ENCODE measurements at regions not wholly inside any gene's neighbourhood (a gene's known extent, or its start where the extent isn't known, plus 50 kb on each side); places are given as distances from the start of the nearest gene placed in this dataset.

GRCh38 chr3:4015426-4015825 lies 216.2 kb downstream of the LRRN1 start:
- Histone ChIP-seq H3K4me3 (ENCODE audit: low read depth in 1 of 3, low read length in 3 of 3) (no peak overlapping the region), H3K4me1 (ENCODE audit: control insufficient read depth in 4 of 4, insufficient read depth in 4 of 4, low read length in 3 of 4) (no peaks in the 10 kb centered on the region), H3K27me3 (ENCODE audit: control insufficient read depth in 4 of 4, insufficient read depth in 4 of 4, low read length in 3 of 4) (no peaks in the 10 kb centered on the region), H3K9me3 (ENCODE audit: control insufficient read depth in 4 of 4, low read length in 3 of 4) (peaks cover 0 to 2% (median 0%) of the 10 kb centered on the region in 4 donors), H3K27ac (ENCODE audit: low read depth in 1 of 2, low read length in 2 of 2) (no peak overlapping the region), H3K36me3 (ENCODE audit: control insufficient read depth in 4 of 4, insufficient read depth in 3 of 4, low read depth in 1 of 4, low read length in 3 of 4) (no peaks in the 10 kb centered on the region), H3K9ac (ENCODE audit: low read depth in 1 of 2, low read length in 2 of 2) (no peak overlapping the region)
- DNase-seq (ENCODE audit: low spot score): no peak
- TF ChIP-seq GABPA (IDR thresholded peaks at IDR 0.05 in 1 of 2, conservative IDR thresholded peaks at IDR 0.05 in 1 of 2): no peak
- TF ChIP-seq FOXA2 (IDR thresholded peaks at IDR 0.05): no peak
- TF ChIP-seq YY1 (IDR thresholded peaks at IDR 0.05): no peak
- no peak for TF ChIP-seq HNF4A (conservative IDR thresholded peaks at IDR 0.05)
- no peak for TF ChIP-seq JUND (IDR thresholded peaks at IDR 0.05)
- no peak for TF ChIP-seq ZBTB33 (IDR thresholded peaks at IDR 0.05)
- TF ChIP-seq FOXA1 (IDR thresholded peaks at IDR 0.05): no peak
- no peak for TF ChIP-seq CTCF (IDR thresholded peaks at IDR 0.05; ENCODE audit: low read depth, low read length, missing input control)
- no peak for TF ChIP-seq SP1 (IDR thresholded peaks at IDR 0.05)
- TF ChIP-seq RAD21 (IDR thresholded peaks at IDR 0.05): no peak
- TF ChIP-seq REST (IDR thresholded peaks at IDR 0.05): no peak
- no peak for TF ChIP-seq MAX (IDR thresholded peaks at IDR 0.05)
- no peak for TF ChIP-seq HNF4G (IDR thresholded peaks at IDR 0.05)
- TF ChIP-seq TAF1 (conservative IDR thresholded peaks at IDR 0.05): no peak
- TF ChIP-seq RXRA (IDR thresholded peaks at IDR 0.05): no peak
- WGBS: 74% methylated on average over 2 of the region's 2 CpGs

- peaks cover 0 to 2% (median 0%) of the 10 kb centered on the region in 4 donors for H3K9me3 ChIP-seq (ENCODE audit: control insufficient read depth in 4 of 4, low read length in 3 of 4)
- no peak overlapping the region for H3K27ac ChIP-seq (ENCODE audit: low read depth in 1 of 2, low read length in 2 of 2)
- no peaks in the 10 kb centered on the region for H3K4me1 ChIP-seq (ENCODE audit: control insufficient read depth in 4 of 4, insufficient read depth in 4 of 4, low read length in 3 of 4)
- 87% methylated on average over 1 of the region's 1 CpG for WGBS
- H3K36me3 ChIP-seq (ENCODE audit: control insufficient read depth in 4 of 4, insufficient read depth in 3 of 4, low read depth in 1 of 4, low read length in 3 of 4): no peaks in the 10 kb centered on the region
- no peak overlapping the region for H3K4me3 ChIP-seq (ENCODE audit: low read depth in 1 of 3, low read length in 3 of 3)
- no peak for DNase-seq (ENCODE audit: low spot score)
- H3K27me3 ChIP-seq (ENCODE audit: control insufficient read depth in 4 of 4, insufficient read depth in 4 of 4, low read length in 3 of 4): no peaks in the 10 kb centered on the region
- no peak overlapping the region for H3K9ac ChIP-seq (ENCODE audit: low read depth in 1 of 2, low read length in 2 of 2)
- no peak for TF ChIP-seq EGR1 (IDR thresholded peaks at IDR 0.05; ENCODE audit: low read depth in 2 of 2)
- TF ChIP-seq TAF1 (conservative IDR thresholded peaks at IDR 0.05): no peak
- no peak for TF ChIP-seq SP1 (IDR thresholded peaks at IDR 0.05)
- no peak for TF ChIP-seq NR2F2 (IDR thresholded peaks at IDR 0.05)
- no peak for TF ChIP-seq REST (IDR thresholded peaks at IDR 0.05)
- no peak for TF ChIP-seq ZBTB33 (IDR thresholded peaks at IDR 0.05)
- no peak for TF ChIP-seq FOXA1 (IDR thresholded peaks at IDR 0.05)
- TF ChIP-seq HNF4A (conservative IDR thresholded peaks at IDR 0.05): no peak
- no peak for TF ChIP-seq CTCF (IDR thresholded peaks at IDR 0.05; ENCODE audit: low read depth, low read length, missing input control)
These were observed 220.3 kb downstream of the LRRN1 start for GRCh38 chr3:4019501-4019900.
